Peyer's patch (tissue), 4 donors: ENCODE measurements at regions not wholly inside any gene's neighbourhood (a gene's known extent, or its start where the extent isn't known, plus 50 kb on each side); places are given as distances from the start of the nearest gene placed in this dataset.

Experiments used
- POLR2A ChIP-seq, 2 donors: fragments of 450-650 bp; IDR thresholded peaks; one replicate each; pipeline ENCODE4 v1.5.1; 2017; ENCODE audit warnings: antibody characterized with exemption in 2 of 2, mild to moderate bottlenecking in 2 of 2, moderate library complexity in 2 of 2
- TF ChIP-seq, protein P1 (sequence below), 6 experiments: fragments of 450-650 bp in 4 of 6; fragments of 200-600 bp in 2 of 6; sonication (generic) in 1 of 6; IDR thresholded peaks; one replicate each; pipeline ENCODE4 v1.5.1; 2017 to 2019; ENCODE audit warnings: antibody characterized with exemption in 6 of 6, mild to moderate bottlenecking in 3 of 6, moderate library complexity in 1 of 6

DNA sequence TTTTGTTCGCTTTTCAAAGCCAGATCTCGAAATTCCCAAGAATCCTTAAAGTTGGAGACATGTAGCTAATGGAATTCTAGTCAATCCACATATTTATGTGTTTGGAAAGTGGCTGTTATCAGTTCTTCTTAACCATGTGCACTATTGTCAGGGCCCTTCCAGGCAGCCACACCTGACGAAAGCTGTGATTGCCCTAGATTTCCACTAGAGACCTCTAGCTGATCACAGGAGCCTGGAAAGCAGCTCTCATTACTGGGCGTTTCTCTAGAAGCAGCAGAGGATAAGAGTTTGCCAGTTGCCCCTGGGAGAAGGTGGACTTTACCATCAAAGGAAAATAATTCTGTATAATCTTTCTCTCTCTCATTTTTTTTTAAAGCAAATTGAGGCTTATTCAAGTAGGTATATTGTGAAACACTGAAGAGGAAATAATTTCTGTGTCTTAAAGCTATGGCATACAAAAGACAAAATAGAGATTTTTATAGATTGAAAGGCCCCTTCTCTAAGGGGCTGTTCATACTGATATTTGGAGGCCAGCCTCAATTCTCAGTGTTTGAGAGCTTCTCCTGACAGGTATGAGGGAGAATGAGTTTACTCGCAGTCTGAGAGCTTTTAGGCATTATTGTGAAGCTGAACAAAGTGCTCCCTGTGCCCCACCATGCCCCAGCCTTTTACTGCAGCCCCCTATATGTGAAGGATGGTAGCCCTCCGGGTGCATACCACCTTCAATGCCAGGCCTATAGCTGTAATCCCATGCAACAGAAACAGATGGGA is 405.4 kb upstream of the ACTBL2 start:
- TF ChIP-seq, protein P1, sequence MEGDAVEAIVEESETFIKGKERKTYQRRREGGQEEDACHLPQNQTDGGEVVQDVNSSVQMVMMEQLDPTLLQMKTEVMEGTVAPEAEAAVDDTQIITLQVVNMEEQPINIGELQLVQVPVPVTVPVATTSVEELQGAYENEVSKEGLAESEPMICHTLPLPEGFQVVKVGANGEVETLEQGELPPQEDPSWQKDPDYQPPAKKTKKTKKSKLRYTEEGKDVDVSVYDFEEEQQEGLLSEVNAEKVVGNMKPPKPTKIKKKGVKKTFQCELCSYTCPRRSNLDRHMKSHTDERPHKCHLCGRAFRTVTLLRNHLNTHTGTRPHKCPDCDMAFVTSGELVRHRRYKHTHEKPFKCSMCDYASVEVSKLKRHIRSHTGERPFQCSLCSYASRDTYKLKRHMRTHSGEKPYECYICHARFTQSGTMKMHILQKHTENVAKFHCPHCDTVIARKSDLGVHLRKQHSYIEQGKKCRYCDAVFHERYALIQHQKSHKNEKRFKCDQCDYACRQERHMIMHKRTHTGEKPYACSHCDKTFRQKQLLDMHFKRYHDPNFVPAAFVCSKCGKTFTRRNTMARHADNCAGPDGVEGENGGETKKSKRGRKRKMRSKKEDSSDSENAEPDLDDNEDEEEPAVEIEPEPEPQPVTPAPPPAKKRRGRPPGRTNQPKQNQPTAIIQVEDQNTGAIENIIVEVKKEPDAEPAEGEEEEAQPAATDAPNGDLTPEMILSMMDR (IDR thresholded peaks at IDR 0.05) = peak in 3 of 6 experiments; percentile 24 to 50 (median 28)
- no peak for TF ChIP-seq POLR2A (IDR thresholded peaks at IDR 0.05)
